ENCODE measurements at regions not wholly inside any gene's neighbourhood (a gene's known extent, or its start where the extent isn't known, plus 50 kb on each side); places are given as distances from the start of the nearest gene placed in this dataset.

GRCh38 chr16:5704271-5704670 is 606.7 kb upstream of the EEF2KMT start:
- DNase-seq = no peak

GRCh38 chr16:5693426-5693825 is 595.8 kb upstream of the EEF2KMT start:
- DNase-seq = no peak

- DNase-seq = no peak
These were observed 584.4 kb upstream of the EEF2KMT start for GRCh38 chr16:5681966-5682365.

GRCh38 chr16:5678371-5678770 is 580.8 kb upstream of the EEF2KMT start:
- DNase-seq = no peak

GRCh38 chr16:5671421-5671820 is 573.8 kb upstream of the EEF2KMT start:
- DNase-seq = no peak

- no peak for DNase-seq
These were observed 572.6 kb upstream of the EEF2KMT start for GRCh38 chr16:5670198-5670597.

- DNase-seq = no peak
These were observed 571.0 kb upstream of the EEF2KMT start for GRCh38 chr16:5668553-5668952.

- no peak for DNase-seq
These were observed 568.2 kb upstream of the EEF2KMT start for GRCh38 chr16:5665834-5666233.

- DNase-seq = no peak
These were observed 556.2 kb upstream of the EEF2KMT start for GRCh38 chr16:5653789-5654188.

- no peak for DNase-seq
These were observed 555.4 kb upstream of the EEF2KMT start for GRCh38 chr16:5653041-5653440.

- peak; percentile 96 for DNase-seq
These were observed 552.5 kb upstream of the EEF2KMT start for GRCh38 chr16:5649762-5650743.

GRCh38 chr16:5647051-5647450 is 549.5 kb upstream of the EEF2KMT start:
- no peak for DNase-seq

GRCh38 chr16:5643855-5644531 is 546.4 kb upstream of the EEF2KMT start:
- DNase-seq = no peak

- DNase-seq = peak; percentile 30
These were observed 544.8 kb upstream of the EEF2KMT start for GRCh38 chr16:5642436-5642835.

- DNase-seq = no peak
These were observed 544.4 kb upstream of the EEF2KMT start for GRCh38 chr16:5642011-5642410.

GRCh38 chr16:5640883-5641282 is 543.3 kb upstream of the EEF2KMT start:
- no peak for DNase-seq

GRCh38 chr16:5639531-5639930 is 541.9 kb upstream of the EEF2KMT start:
- no peak for DNase-seq

- no peak for DNase-seq
These were observed 537.7 kb upstream of the EEF2KMT start for GRCh38 chr16:5635331-5635730.

- DNase-seq = no peak
These were observed 537.1 kb upstream of the EEF2KMT start for GRCh38 chr16:5634666-5635180.

- DNase-seq = peak; percentile 32
These were observed 536.3 kb upstream of the EEF2KMT start for GRCh38 chr16:5633845-5634440.

GRCh38 chr16:5622234-5622884 is 524.8 kb upstream of the EEF2KMT start:
- no peak for DNase-seq

GRCh38 chr16:5621826-5622225 is 524.2 kb upstream of the EEF2KMT start:
- no peak for DNase-seq

GRCh38 chr16:5619304-5619703 is 521.7 kb upstream of the EEF2KMT start:
- DNase-seq = no peak

All from NCI-H1092 (cell line).